ENCODE measurements at regions not wholly inside any gene's neighbourhood (a gene's known extent, or its start where the extent isn't known, plus 50 kb on each side); places are given as distances from the start of the nearest gene placed in this dataset.
"Not testable (repeated sequence)": the region's sequence is repeated elsewhere in the genome, so short reads cannot be mapped to it uniquely, and the experiment has no call there.

DNA sequence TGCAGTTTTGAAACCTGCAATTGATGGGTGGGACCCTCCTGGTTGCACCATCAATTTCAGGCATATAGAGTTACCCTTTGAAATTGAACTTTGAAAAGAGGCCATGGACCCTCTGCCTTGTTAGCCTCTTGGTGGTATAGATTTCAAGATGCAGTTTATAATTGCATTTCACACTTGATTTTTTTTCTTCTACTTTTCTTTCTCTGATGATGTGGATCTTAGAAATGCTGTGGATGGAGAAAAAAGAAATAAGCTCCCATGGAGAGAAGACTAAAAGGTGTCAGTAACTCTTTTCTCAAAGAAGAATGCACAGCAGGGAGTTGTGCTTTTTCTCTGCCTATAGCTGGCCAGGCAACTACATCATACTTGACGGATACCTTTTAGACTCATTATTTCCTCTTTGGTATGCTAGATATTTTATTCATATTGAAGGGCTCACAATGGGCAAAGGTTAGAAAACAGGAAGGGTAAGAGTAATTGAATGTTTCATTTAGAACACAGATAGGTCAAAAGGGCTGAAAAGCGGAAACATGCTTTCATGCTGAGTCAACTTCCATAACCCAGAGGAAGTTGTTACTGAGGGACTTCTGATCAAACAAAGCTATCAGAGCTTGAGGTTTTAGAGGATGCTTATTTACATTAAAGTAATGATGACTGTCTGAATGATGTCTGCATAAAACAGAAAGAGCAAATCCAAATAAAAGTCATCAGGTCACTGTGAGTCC lies 773.2 kb upstream of the LRRN3 start:
- ChIA-PET CTCF (no interaction called here), POLR2A (no interaction called here)

DNA sequence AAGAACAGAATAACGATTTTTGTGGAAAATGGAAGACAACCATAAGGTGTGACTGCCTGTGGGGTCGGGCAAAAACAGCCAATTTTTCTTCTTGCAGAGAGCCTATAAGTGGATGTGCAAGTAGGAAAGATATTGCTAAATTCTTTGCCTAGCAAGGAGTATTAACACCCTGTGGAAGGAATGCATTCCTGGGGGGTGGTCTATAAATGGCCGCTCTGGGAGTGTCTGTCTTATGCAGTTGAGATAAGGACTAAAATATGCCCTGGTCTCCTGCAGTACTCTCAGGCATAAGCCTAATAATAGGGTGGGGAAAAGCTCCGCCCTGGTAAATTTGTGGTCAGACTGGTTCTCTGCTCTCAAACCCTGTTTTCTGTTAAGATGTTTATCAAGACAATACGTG lies 770.6 kb upstream of the LRRN3 start:
- CTCF ChIA-PET; H3K36me3 ChIP-seq (ENCODE audit: control insufficient read depth in 2 of 3, insufficient read depth in 3 of 3, low read length in 3 of 3); H3K27ac ChIP-seq (ENCODE audit: low read depth, low read length); H3K27me3 ChIP-seq (ENCODE audit: control insufficient read depth in 2 of 2, insufficient read depth in 2 of 2, low read length in 2 of 2); H3K4me3 ChIP-seq (ENCODE audit: low read length); DNase-seq; POLR2A ChIA-PET; H3K4me3 Mint-ChIP-seq; H3K4me1 ChIP-seq (ENCODE audit: control insufficient read depth in 2 of 2, insufficient read depth in 2 of 2, low read length in 2 of 2); H3K9me3 ChIP-seq (ENCODE audit: control insufficient read depth in 2 of 3, low read length in 3 of 3); intact Hi-C loops (cut with micrococcal nuclease); ATAC-seq; H3K4me1 Mint-ChIP-seq; H3K36me3 Mint-ChIP-seq: not testable (repeated sequence)
- Mint-ChIP-seq H3K9me3 (peaks cover 0 to 16% (median 7%) of the 10 kb centered on the region in 11 donors), H3K27ac (peak overlapping the region in 1 of 9 donors; percentile 11), H3K27me3 (peaks cover 0 to 11% (median 0%) of the 10 kb centered on the region in 5 donors)

More for the DNA sequence above, 773.2 kb upstream of the LRRN3 start:
- Histone ChIP-seq H3K27me3 (ENCODE audit: control insufficient read depth in 2 of 2, insufficient read depth in 2 of 2, low read length in 2 of 2) (no peaks in the 10 kb centered on the region), H3K4me1 (ENCODE audit: control insufficient read depth in 2 of 2, insufficient read depth in 2 of 2, low read length in 2 of 2) (no peaks in the 10 kb centered on the region), H3K4me3 (ENCODE audit: low read length) (no peak overlapping the region), H3K9me3 (ENCODE audit: control insufficient read depth in 2 of 3, low read length in 3 of 3) (no peaks in the 10 kb centered on the region), H3K36me3 (ENCODE audit: control insufficient read depth in 2 of 3, insufficient read depth in 3 of 3, low read length in 3 of 3) (no peaks in the 10 kb centered on the region), H3K27ac (ENCODE audit: low read depth, low read length) (no peak overlapping the region)
- peaks cover 0 to 5% (median 0%) of the 10 kb centered on the region in 5 donors for H3K36me3 Mint-ChIP-seq
- no peak overlapping the region for H3K4me3 Mint-ChIP-seq
- H3K9me3 Mint-ChIP-seq: peaks cover 0 to 16% (median 7%) of the 10 kb centered on the region in 11 donors
- intact Hi-C loops (cut with micrococcal nuclease): no loop called here
- ATAC-seq (no peak), DNase-seq (no peak)
- H3K27me3 Mint-ChIP-seq: peaks cover 0 to 6% (median 0%) of the 10 kb centered on the region in 5 donors
- H3K4me1 Mint-ChIP-seq: peaks cover 0 to 2% (median 0%) of the 10 kb centered on the region in 7 donors
- no peak overlapping the region for H3K27ac Mint-ChIP-seq

GRCh38 chr7:110322796-110323195 lies 768.1 kb upstream of the LRRN3 start:
- ChIA-PET POLR2A (no interaction called here), CTCF (no interaction called here)
- ATAC-seq (no peak), DNase-seq (no peak)
- peaks cover 0 to 5% (median 0%) of the 10 kb centered on the region in 5 donors for H3K36me3 Mint-ChIP-seq
- no peaks in the 10 kb centered on the region for H3K9me3 ChIP-seq (ENCODE audit: control insufficient read depth in 2 of 3, low read length in 3 of 3)
- H3K27ac Mint-ChIP-seq: no peak overlapping the region
- no peak overlapping the region for H3K4me3 Mint-ChIP-seq
- H3K36me3 ChIP-seq (ENCODE audit: control insufficient read depth in 2 of 3, insufficient read depth in 3 of 3, low read length in 3 of 3): no peaks in the 10 kb centered on the region
- peaks cover 0 to 7% (median 0%) of the 10 kb centered on the region in 5 donors for H3K27me3 Mint-ChIP-seq
- no peaks in the 10 kb centered on the region for H3K27me3 ChIP-seq (ENCODE audit: control insufficient read depth in 2 of 2, insufficient read depth in 2 of 2, low read length in 2 of 2)
- H3K4me3 ChIP-seq (ENCODE audit: low read length): no peak overlapping the region
- no peak overlapping the region for H3K27ac ChIP-seq (ENCODE audit: low read depth, low read length)
- no peaks in the 10 kb centered on the region for H3K4me1 ChIP-seq (ENCODE audit: control insufficient read depth in 2 of 2, insufficient read depth in 2 of 2, low read length in 2 of 2)
- H3K4me1 Mint-ChIP-seq: peaks cover 0 to under 1% (median 0%) of the 10 kb centered on the region in 7 donors
- H3K9me3 Mint-ChIP-seq: peaks cover 0 to 16% (median 5%) of the 10 kb centered on the region in 11 donors
- intact Hi-C loops (cut with micrococcal nuclease): no loop called here

GRCh38 chr7:110326966-110327365 lies 764.0 kb upstream of the LRRN3 start:
- no peak overlapping the region for H3K27ac ChIP-seq (ENCODE audit: low read depth, low read length)
- DNase-seq (no peak), ATAC-seq (no peak)
- H3K4me3 ChIP-seq (ENCODE audit: low read length): no peak overlapping the region
- H3K27me3 Mint-ChIP-seq: peaks cover 0 to 5% (median 0%) of the 10 kb centered on the region in 5 donors
- ChIA-PET POLR2A (no interaction called here), CTCF (no interaction called here)
- H3K4me1 ChIP-seq (ENCODE audit: control insufficient read depth in 2 of 2, insufficient read depth in 2 of 2, low read length in 2 of 2): no peaks in the 10 kb centered on the region
- H3K27ac Mint-ChIP-seq: no peak overlapping the region
- no peaks in the 10 kb centered on the region for H3K4me1 Mint-ChIP-seq
- H3K36me3 ChIP-seq (ENCODE audit: control insufficient read depth in 2 of 3, insufficient read depth in 3 of 3, low read length in 3 of 3): no peaks in the 10 kb centered on the region
- H3K9me3 ChIP-seq (ENCODE audit: control insufficient read depth in 2 of 3, low read length in 3 of 3): no peaks in the 10 kb centered on the region
- intact Hi-C loops (cut with micrococcal nuclease): no loop called here
- no peak overlapping the region for H3K4me3 Mint-ChIP-seq
- no peaks in the 10 kb centered on the region for H3K27me3 ChIP-seq (ENCODE audit: control insufficient read depth in 2 of 2, insufficient read depth in 2 of 2, low read length in 2 of 2)
- H3K9me3 Mint-ChIP-seq: no peaks in the 10 kb centered on the region
- no peaks in the 10 kb centered on the region for H3K36me3 Mint-ChIP-seq

DNA sequence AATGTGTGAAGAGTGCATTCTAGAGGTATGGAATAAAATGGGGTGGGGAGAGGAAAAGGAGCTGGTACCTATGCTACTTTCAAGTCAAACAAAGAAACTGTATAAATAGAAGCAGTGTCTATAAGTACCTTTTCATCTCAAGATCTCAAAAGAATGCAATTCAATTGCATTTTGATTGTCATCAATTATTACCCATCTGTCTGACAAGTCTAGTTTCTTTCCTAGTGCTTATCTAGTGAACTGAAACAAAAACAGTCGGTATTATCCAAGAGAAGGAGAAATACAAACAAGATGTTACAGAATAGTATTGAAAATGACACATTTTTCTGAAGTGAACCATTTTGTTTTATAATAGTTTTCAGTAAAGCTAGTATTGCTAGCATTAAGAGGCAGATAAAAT lies 754.5 kb upstream of the LRRN3 start:
- Mint-ChIP-seq H3K27me3 (no peaks in the 10 kb centered on the region), H3K9me3 (peaks cover 0 to 7% (median 4%) of the 10 kb centered on the region in 11 donors), H3K4me1 (peaks cover 0 to 2% (median 0%) of the 10 kb centered on the region in 7 donors), H3K27ac (no peak overlapping the region), H3K36me3 (peaks cover 0 to 4% (median 0%) of the 10 kb centered on the region in 5 donors), H3K4me3 (no peak overlapping the region)
- Histone ChIP-seq H3K9me3 (ENCODE audit: control insufficient read depth in 2 of 3, low read length in 3 of 3) (no peaks in the 10 kb centered on the region), H3K27me3 (ENCODE audit: control insufficient read depth in 2 of 2, insufficient read depth in 2 of 2, low read length in 2 of 2) (no peaks in the 10 kb centered on the region), H3K27ac (ENCODE audit: low read depth, low read length) (no peak overlapping the region), H3K4me1 (ENCODE audit: control insufficient read depth in 2 of 2, insufficient read depth in 2 of 2, low read length in 2 of 2) (no peaks in the 10 kb centered on the region), H3K36me3 (ENCODE audit: control insufficient read depth in 2 of 3, insufficient read depth in 3 of 3, low read length in 3 of 3) (no peaks in the 10 kb centered on the region), H3K4me3 (ENCODE audit: low read length) (no peak overlapping the region)
- intact Hi-C loops (cut with micrococcal nuclease): no loop called here
- ATAC-seq: no peak
- DNase-seq: no peak
- POLR2A ChIA-PET: no interaction called here
- CTCF ChIA-PET: no interaction called here

DNA sequence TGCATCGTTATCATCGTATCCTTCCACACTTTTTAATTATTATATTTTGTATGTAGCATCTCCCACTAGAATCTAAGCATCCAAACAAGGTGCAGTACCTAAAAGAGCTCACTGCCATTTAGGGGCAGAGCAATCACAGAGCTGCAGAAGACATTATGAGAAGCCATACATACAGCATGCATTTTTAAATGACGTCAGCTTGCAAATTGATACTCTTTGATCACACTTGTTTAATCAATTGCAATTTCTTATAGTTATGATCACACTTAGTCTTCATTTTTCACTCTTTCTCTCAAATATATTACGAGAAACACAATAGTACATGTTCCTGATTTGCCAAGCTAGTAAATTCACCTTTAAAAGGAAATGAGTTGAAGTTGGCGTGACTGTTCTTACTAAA lies 753.3 kb upstream of the LRRN3 start:
- intact Hi-C loops (cut with micrococcal nuclease): no loop called here
- H3K27me3 ChIP-seq (ENCODE audit: control insufficient read depth in 2 of 2, insufficient read depth in 2 of 2, low read length in 2 of 2): no peaks in the 10 kb centered on the region

GRCh38 chr7:110347081-110347480 lies 743.8 kb upstream of the LRRN3 start:
- H3K27ac ChIP-seq (ENCODE audit: low read depth, low read length): no peak overlapping the region
- H3K4me1 Mint-ChIP-seq: peaks cover 0 to 2% (median 0%) of the 10 kb centered on the region in 7 donors
- POLR2A ChIA-PET: no interaction called here
- H3K4me3 Mint-ChIP-seq: no peak overlapping the region
- ATAC-seq: no peak
- H3K9me3 ChIP-seq (ENCODE audit: control insufficient read depth in 2 of 3, low read length in 3 of 3): no peaks in the 10 kb centered on the region
- H3K36me3 Mint-ChIP-seq: no peaks in the 10 kb centered on the region
- intact Hi-C loops (cut with micrococcal nuclease): no loop called here
- H3K27ac Mint-ChIP-seq: no peak overlapping the region
- no peaks in the 10 kb centered on the region for H3K36me3 ChIP-seq (ENCODE audit: control insufficient read depth in 2 of 3, insufficient read depth in 3 of 3, low read length in 3 of 3)
- CTCF ChIA-PET: no interaction called here
- DNase-seq: no peak
- H3K9me3 Mint-ChIP-seq: peaks cover 0 to 9% (median 4%) of the 10 kb centered on the region in 11 donors
- H3K27me3 ChIP-seq (ENCODE audit: control insufficient read depth in 2 of 2, insufficient read depth in 2 of 2, low read length in 2 of 2): no peaks in the 10 kb centered on the region
- H3K27me3 Mint-ChIP-seq: no peaks in the 10 kb centered on the region
- no peaks in the 10 kb centered on the region for H3K4me1 ChIP-seq (ENCODE audit: control insufficient read depth in 2 of 2, insufficient read depth in 2 of 2, low read length in 2 of 2)
- H3K4me3 ChIP-seq (ENCODE audit: low read length): no peak overlapping the region

More for the DNA sequence above, 753.3 kb upstream of the LRRN3 start:
- no peak overlapping the region for H3K27ac ChIP-seq (ENCODE audit: low read depth, low read length)
- H3K4me3 ChIP-seq (ENCODE audit: low read length): no peak overlapping the region
- peaks cover 0 to 2% (median 0%) of the 10 kb centered on the region in 7 donors for H3K4me1 Mint-ChIP-seq
- H3K36me3 Mint-ChIP-seq: peaks cover 0 to 4% (median 0%) of the 10 kb centered on the region in 5 donors
- H3K4me3 Mint-ChIP-seq: no peak overlapping the region
- H3K9me3 ChIP-seq (ENCODE audit: control insufficient read depth in 2 of 3, low read length in 3 of 3): no peaks in the 10 kb centered on the region
- H3K27me3 Mint-ChIP-seq: no peaks in the 10 kb centered on the region
- peaks cover 0 to 7% (median 4%) of the 10 kb centered on the region in 11 donors for H3K9me3 Mint-ChIP-seq
- H3K4me1 ChIP-seq (ENCODE audit: control insufficient read depth in 2 of 2, insufficient read depth in 2 of 2, low read length in 2 of 2): no peaks in the 10 kb centered on the region
- no peak overlapping the region for H3K27ac Mint-ChIP-seq
- CTCF ChIA-PET: no interaction called here
- ATAC-seq (no peak), DNase-seq (no peak)
- H3K36me3 ChIP-seq (ENCODE audit: control insufficient read depth in 2 of 3, insufficient read depth in 3 of 3, low read length in 3 of 3): no peaks in the 10 kb centered on the region
- POLR2A ChIA-PET: no interaction called here

Data from naive thymus-derived CD4-positive, alpha-beta T cell (primary cell).